ENCODE measurements at regions not wholly inside any gene's neighbourhood (a gene's known extent, or its start where the extent isn't known, plus 50 kb on each side); places are given as distances from the start of the nearest gene placed in this dataset.

DNA sequence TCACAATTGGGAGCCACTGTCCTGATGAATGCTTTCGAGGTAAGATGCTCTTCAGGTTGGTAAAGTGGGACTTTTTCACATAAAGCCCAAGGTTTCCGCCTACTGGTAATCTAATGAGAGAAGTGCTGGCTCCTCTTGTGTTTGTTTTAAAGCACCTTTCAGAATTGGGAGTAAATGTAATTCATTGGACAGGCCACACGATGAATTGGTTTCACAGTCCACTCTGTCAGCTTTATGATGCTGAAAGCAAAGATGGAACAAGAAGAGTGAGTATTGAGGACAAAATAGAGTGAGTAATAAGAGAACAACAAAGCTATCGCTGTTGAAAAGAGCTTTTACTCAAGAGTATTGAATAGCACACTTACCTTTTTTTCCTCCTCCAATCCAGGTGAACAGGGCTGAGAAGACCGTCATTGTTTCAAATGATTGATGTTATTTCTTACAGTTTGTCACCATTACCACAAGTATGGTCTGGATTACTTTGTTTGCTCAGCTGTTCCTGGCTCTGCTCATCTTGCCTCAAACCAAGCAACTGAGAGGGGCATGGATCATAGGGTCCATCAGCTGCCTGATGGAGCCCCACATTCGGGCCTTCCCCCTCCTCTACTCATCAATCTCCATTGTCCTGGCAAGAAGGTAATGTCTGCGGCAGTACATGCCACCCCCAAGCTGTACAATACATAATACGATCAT is 136.1 kb upstream of the CNTN4 start:
- no TSS peak for BruUV-seq (replicated peaks)
- ATAC-seq = no peak
- no peak for FAIRE-seq
- Histone ChIP-seq H3K4me3 (no peak overlapping the region), H3K36me3 (ENCODE audit: control insufficient read depth, insufficient read depth, low read length) (no peaks in the 10 kb centered on the region), H3K27ac (ENCODE audit: extremely low read depth, low read depth, low read length) (no peak overlapping the region), H3K9me1 (ENCODE audit: control insufficient read depth, insufficient read depth, low read length) (no peaks in the 10 kb centered on the region), H2AFZ (ENCODE audit: low read depth, low read length) (no peak overlapping the region), H3K9ac (ENCODE audit: insufficient read depth in 1 of 2, low read depth in 2 of 2, low read length in 2 of 2) (no peak overlapping the region), H3K79me2 (ENCODE audit: control insufficient read depth, insufficient read depth, low read length) (no peaks in the 10 kb centered on the region), H3K4me1 (replicated peaks in 1 of 2; ENCODE audit: control insufficient read depth in 2 of 2, insufficient read depth in 2 of 2, low read length in 2 of 2) (no peaks in the 10 kb centered on the region), H3K4me2 (ENCODE audit: insufficient read depth, low read length) (no peak overlapping the region), H3K9me3 (replicated peaks; ENCODE audit: control insufficient read depth, insufficient read depth, low read depth, low read length) (no peaks in the 10 kb centered on the region; the same call in none of the 2 replicates), H4K20me1 (replicated peaks; ENCODE audit: control insufficient read depth, insufficient read depth, low read length) (no peaks in the 10 kb centered on the region), H3K27me3 (ENCODE audit: control insufficient read depth in 2 of 2, insufficient read depth in 2 of 2, low read length in 2 of 2) (no peaks in the 10 kb centered on the region)
- intact Hi-C loops (cut with micrococcal nuclease) = no loop called here
- WGBS (ENCODE audit: insufficient coverage, low coverage, missing lambda C conversion rate) = 3% methylated on average over 8 of the region's 8 CpGs
- no peak for DNase-seq (ENCODE audit: extremely low read depth in 1 of 4, low spot score in 3 of 4)
- TF ChIP-seq MECOM (CRISPR knock-in tag; IDR thresholded peaks at IDR 0.05) = no peak
- ChIA-PET CTCF (ENCODE audit: low intra/inter-chr PET ratio) (no interaction called here), POLR2A (no interaction called here)
- in situ Hi-C loops (cut with MboI) = no loop called here

DNA sequence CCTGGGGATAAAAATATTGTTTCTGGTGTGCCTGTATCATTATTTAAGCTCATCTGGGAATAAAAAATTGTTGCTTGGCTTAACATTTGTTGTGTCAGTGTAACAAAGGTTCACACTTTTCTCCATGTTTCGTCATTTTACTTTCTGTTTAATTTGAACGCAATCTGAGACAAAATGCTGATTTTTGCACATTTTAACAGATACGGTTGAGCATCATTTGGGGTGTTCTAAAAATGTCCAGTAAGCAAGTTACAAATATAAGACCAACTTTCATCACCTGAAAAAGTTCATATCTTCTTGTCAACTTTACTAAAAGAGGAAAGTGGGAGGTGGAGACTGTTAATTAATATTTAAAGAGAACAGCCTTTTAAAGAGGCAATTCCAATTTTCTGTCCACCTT is 134.8 kb upstream of the CNTN4 start:
- BruUV-seq (replicated peaks) = no TSS peak
- intact Hi-C loops (cut with micrococcal nuclease) = no loop called here

More for the DNA sequence above, 134.8 kb upstream of the CNTN4 start:
- Histone ChIP-seq H3K4me3 (no peak overlapping the region), H3K9me1 (ENCODE audit: control insufficient read depth, insufficient read depth, low read length) (no peaks in the 10 kb centered on the region), H3K4me2 (ENCODE audit: insufficient read depth, low read length) (no peak overlapping the region), H4K20me1 (replicated peaks; ENCODE audit: control insufficient read depth, insufficient read depth, low read length) (no peaks in the 10 kb centered on the region), H3K79me2 (ENCODE audit: control insufficient read depth, insufficient read depth, low read length) (no peaks in the 10 kb centered on the region), H3K9ac (ENCODE audit: insufficient read depth in 1 of 2, low read depth in 2 of 2, low read length in 2 of 2) (no peak overlapping the region), H3K27me3 (ENCODE audit: control insufficient read depth in 2 of 2, insufficient read depth in 2 of 2, low read length in 2 of 2) (no peaks in the 10 kb centered on the region), H3K27ac (ENCODE audit: extremely low read depth, low read depth, low read length) (no peak overlapping the region), H2AFZ (ENCODE audit: low read depth, low read length) (no peak overlapping the region), H3K4me1 (replicated peaks in 1 of 2; ENCODE audit: control insufficient read depth in 2 of 2, insufficient read depth in 2 of 2, low read length in 2 of 2) (no peaks in the 10 kb centered on the region), H3K9me3 (replicated peaks; ENCODE audit: control insufficient read depth, insufficient read depth, low read depth, low read length) (no peaks in the 10 kb centered on the region; the same call in none of the 2 replicates), H3K36me3 (ENCODE audit: control insufficient read depth, insufficient read depth, low read length) (no peaks in the 10 kb centered on the region)
- peak; percentile 13; the same call in 1 of the 2 replicates for TF ChIP-seq ZNF316 (IDR thresholded peaks at IDR 0.05)
- no peak for TF ChIP-seq POU5F1 (IDR thresholded peaks at IDR 0.05; ENCODE audit: borderline replicate concordance, low read depth, low read length, partially characterized antibody)
- no peak for TF ChIP-seq HSF4 (CRISPR knock-in tag; IDR thresholded peaks at IDR 0.05; ENCODE audit: borderline replicate concordance)
- POLR2A ChIA-PET = no interaction called here
- FAIRE-seq (no peak), ATAC-seq (no peak), DNase-seq (ENCODE audit: extremely low read depth in 1 of 4, low spot score in 3 of 4) (no peak)
- 3% methylated on average over 3 of the region's 3 CpGs for WGBS (ENCODE audit: insufficient coverage, low coverage, missing lambda C conversion rate)
- in situ Hi-C loops (cut with MboI) = no loop called here
- CTCF ChIA-PET (ENCODE audit: low intra/inter-chr PET ratio) = no interaction called here
